Posterior cingulate gyrus (tissue), 11 donors: ENCODE measurements at regions not wholly inside any gene's neighbourhood (a gene's known extent, or its start where the extent isn't known, plus 50 kb on each side); places are given as distances from the start of the nearest gene placed in this dataset.
"Not testable (repeated sequence)": the region's sequence is repeated elsewhere in the genome, so short reads cannot be mapped to it uniquely, and the experiment has no call there.

ENCODE experiments used
- DNase-seq, 10 donors: peaks; one replicate each; pipeline versions ENCODE4 v3.0.0 to v3.0.0-alpha.2; 2020 to 2021; ENCODE audit warnings: mixed read lengths in 3 of 10
- intact Hi-C: fragments of 100-400 bp; cut with DNase I; formaldehyde crosslinking; loops from one replicate; pipeline ENCODE4 v1.15.1; 2023

GRCh38 chr10:128568990-128569945, 443.0 kb upstream of the MKI67 start:
- peak in 1 of 10 donors; percentile 78 for DNase-seq
- intact Hi-C loops = no loop called here

DNA sequence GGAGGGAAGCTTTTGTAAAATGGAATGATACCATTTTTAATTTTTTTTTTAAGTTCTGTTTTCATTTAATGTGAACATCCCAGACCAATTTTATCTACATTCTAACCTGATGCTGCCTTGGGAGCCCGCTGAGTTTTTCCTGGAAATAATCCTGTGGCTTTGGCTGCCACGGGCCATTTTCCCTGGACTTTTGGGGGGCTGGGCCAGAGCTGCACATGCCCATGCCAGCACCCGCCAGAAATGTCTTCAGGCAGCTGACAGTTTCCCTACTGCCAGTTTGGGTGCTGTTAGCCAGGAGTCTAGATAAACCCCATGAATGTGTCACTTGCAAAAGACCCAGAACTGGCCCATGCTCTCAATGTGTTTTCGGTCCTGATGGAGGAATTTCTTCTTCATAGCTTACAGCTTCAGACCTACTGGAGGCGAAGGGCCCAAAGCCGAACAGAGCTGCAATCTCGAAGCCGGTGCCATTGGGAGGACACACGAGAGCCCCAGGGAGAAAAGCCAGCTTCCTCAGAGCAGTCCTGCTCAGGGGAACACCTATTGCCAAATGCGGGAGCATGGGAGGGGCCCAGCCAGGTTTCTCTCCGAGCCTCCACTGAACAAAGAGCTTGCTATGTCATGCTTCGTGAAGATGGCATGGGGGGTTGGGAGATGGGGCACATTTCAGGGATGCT, 444.2 kb upstream of the MKI67 start:
- intact Hi-C loops = no loop called here
- DNase-seq = no peak

- no peak for DNase-seq
- intact Hi-C loops = no loop called here
Observed at GRCh38 chr10:128571071-128571470, 444.8 kb upstream of the MKI67 start.

- intact Hi-C loops = no loop called here
- DNase-seq = no peak
Observed at GRCh38 chr10:128571745-128572144, 445.5 kb upstream of the MKI67 start.

GRCh38 chr10:128572696-128573095, 446.5 kb upstream of the MKI67 start:
- DNase-seq = no peak
- intact Hi-C loops = no loop called here

DNA sequence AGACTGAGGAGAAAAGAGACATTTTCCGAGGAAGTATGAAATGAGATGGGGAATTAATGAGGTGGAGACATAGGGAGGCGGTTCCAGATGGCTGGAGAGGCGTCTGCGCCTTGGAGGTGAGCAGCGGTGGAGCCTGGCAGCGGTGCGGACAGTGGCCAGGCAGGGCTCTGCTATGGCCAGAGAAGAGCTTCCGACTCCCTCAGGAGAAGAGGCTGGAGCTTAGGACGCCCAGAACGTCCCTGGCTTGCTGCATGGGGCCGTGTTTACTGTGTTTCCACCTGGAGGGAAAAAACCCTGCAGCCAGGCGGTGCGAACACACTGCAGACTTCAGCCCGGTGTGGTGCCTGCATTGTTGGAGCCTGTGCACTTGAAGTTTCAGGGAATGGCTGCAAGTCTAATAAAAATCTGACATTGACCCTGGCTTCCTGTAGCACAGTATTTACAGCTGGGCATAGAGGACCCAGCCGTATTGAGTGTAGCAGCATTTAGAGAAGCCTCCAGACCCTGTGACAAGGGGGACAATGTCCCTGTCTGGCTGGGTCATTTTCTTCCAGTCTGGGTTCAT, 447.1 kb upstream of the MKI67 start:
- DNase-seq = no peak
- intact Hi-C loops = no loop called here

DNA sequence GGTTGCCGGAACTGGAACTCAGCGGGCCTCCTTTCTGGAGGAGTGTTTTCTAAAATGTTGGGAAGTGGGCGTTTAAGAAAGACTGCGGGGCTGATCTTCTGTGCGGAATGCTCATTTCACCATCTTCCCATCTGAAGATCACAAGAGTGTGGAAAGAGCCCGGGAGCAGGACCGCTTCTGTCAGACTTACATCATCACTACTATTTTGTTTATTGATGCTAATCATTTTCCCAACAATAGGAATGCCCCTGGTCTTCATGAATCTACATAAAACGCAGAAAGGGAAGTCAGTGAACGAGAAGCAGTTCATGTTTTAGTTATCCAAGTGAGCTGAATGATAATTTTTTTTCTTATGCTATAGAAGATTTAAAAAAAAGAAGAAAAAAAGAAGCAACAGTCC, 447.8 kb upstream of the MKI67 start:
- intact Hi-C loops = no loop called here
- no peak for DNase-seq

DNA sequence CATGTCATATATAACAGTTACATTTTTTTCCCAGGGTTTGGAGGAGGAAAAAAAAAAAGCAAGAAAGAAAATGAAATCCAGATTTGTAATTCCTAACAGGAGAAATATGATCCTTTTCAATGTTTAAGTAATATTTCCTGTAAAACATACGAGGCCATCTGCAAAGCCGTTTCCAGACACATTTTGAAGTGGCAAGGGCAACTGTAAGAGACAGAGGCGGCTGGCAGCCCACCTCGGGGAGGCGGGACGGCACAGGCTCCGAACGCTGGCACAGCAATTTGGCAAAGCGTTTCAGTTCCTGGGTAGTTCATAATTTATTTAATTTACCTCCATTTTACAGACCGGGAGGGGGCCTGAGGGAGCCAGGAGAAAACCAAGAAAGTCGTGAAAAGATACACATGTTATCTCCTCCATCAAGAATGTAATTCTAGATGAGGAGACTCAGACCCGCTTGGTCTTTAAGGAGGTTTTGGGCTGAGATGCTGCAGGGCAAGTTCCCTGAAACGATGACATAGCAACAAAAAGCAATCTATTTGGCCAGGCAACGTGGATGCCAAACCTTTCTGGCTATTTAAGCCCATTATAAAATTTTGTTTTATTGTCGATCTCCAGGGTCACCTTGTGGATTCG, 448.5 kb upstream of the MKI67 start:
- peak in 1 of 10 donors; percentile 39 for DNase-seq
- intact Hi-C loops = no loop called here

DNA sequence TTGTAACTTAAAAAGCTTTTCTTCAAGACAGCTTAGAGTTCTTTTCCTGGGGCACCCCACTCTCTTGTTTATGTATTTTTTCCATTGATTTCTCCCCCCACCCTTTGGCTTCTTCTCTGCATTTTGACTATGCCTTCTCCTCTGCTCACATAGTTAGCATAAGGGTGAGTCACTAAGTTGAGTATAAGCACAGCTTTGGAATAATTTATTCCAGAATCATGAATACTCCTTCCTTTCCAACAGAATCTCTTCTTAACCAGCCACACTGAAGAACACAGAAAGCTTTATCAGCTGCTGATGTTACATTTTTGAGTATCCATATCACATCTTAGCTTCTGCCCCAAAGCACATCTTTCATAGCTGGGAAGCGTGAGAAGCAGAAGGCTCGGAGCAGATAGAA, 449.5 kb upstream of the MKI67 start:
- intact Hi-C loops = no loop called here
- DNase-seq = no peak

- peak in 1 of 10 donors; percentile 46 for DNase-seq
- intact Hi-C loops = no loop called here
Observed at GRCh38 chr10:128576336-128576735, 450.1 kb upstream of the MKI67 start.

DNA sequence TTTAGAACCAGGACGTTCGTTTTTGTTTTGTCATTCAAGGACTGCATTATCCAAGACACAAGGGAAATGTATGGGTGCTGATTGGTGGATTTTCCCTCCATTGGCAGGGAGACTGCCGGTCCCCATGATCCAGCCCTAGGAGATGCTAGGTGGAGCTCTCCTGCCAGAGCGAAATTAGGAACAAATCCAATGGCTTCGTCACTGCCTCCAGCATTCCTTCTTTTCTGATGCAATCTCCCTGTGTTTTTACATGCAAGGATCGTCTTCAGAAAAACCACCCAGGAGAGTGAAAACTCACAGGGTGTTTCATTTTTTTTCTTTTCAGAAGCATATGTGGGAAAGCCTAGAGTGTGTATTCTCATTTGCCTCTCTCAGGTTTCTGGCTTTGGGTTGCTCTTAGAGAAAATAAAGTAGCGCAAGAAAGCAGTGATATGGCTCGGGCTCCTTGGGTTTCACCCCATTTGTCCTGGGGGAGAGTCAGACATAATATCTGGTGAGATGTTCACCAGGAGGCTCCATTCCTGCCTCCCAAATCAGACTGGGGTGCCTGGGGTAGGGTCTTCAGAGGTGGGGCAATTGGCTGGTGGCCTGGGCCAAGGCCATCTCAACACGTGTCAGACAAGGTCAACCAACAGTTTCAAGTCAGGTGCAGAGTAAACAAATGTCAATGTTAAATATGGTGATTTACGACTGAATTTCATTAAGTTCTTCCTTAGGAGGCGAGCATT, 450.9 kb upstream of the MKI67 start:
- peak in 1 of 10 donors; percentile 27 for DNase-seq
- intact Hi-C loops = no loop called here

DNA sequence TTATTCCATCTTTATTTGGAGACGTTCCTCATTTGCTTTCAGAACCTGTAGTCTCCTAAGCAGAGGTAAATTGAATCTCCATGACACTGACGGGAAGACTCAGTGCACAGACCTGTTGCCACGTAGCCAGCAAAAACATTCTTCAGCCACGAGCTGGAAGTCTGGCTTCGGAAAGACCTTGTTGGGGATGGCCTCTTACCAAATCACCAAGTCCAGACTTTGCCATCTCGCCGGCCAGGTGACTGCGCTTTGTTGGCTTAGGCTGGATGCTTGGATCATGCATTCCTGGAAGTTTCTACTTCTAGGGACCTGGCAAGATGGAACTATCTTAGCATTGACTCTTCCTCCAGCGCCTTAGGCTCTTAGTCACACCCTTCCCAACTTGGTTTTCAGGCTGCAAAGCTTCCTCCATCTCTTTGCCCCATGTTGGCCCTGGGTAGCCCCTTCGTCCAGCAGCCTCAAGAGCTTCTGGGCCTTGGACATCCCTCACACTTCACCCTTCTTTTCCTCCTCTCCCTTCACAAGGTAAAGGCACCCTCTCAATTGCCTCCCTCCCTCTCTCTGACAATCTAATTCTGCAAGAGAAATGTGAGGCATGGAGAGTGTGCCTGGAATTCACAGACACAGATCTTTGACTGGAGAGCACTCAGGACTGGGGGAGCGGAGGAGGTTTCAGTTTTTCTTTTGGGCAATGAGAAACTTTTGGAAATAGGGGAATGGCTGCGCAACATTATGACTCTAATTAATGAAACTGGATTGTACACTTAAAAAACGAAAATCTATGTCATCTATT, 451.9 kb upstream of the MKI67 start:
- DNase-seq = peak in 1 of 10 donors; percentile 47
- intact Hi-C loops = no loop called here

GRCh38 chr10:128578766-128579165, 452.5 kb upstream of the MKI67 start:
- intact Hi-C loops = no loop called here
- DNase-seq = peak in 1 of 10 donors; percentile 52

GRCh38 chr10:128579280-128579865, 453.1 kb upstream of the MKI67 start:
- intact Hi-C loops = no loop called here
- peak in 1 of 10 donors; percentile 31 for DNase-seq

DNA sequence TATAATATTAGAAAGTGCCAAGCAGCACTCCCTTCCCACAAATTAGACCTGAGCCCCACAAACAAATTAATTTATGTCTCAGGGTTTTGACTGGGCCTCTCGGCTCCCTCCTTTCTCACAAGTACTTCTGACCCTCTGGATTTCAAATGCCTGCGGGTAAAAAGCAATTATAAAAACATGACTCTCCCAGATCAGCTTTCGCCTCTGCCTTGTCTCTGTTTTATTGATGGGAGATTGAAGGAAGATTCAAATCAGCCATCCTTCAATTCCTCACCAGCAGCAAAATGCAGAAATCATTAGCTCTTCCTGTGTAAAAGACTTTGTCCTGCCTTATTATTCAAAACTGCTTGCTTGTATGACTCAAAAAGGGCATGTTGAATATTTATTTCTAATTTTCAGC, 453.7 kb upstream of the MKI67 start:
- intact Hi-C loops = no loop called here
- no peak for DNase-seq

- DNase-seq, intact Hi-C loops: not testable (repeated sequence)
Observed at GRCh38 chr10:128583125-128583524, 456.9 kb upstream of the MKI67 start.

- intact Hi-C loops, DNase-seq: not testable (repeated sequence)
Observed at GRCh38 chr10:128586599-128586998, 460.4 kb upstream of the MKI67 start.

DNA sequence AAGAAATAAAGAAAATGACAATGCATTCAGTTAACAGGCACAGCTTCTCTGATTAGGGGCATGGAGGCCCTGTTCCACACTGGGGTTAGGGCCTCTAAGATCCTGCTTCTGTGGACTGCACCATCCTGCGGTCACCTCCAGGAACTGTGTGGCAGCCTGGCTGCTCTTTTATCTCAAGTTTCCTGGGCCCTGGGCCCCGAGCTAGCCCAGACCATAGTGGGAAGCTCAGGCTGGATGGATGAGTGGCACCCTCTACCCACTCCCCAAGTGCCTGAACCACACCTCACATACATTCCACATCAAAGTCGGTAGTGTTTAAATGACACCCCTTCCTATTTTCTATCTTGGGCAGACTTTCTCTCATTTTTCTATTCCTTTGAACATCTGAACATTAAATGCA, 461.5 kb upstream of the MKI67 start:
- intact Hi-C loops = no loop called here
- DNase-seq = peak in 1 of 10 donors; percentile 41

DNA sequence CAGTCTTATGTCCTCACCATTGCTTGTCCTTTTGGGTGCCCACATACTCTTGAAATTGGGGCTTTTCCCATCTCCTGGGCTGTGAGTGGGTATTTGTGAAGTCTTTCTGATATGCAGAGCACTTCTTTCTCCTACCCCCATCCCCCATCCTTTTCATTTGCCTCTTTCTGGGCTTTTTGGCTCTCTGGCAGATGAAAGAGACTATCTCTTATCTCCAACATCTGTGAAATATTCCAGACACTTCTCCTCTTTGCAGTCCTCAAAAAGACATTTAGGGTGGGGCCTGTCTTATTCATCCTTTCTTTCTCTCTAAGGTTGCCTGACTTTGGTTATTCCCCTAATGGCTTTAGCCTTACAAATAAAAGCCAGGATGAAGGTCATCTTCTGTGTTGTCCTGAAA, 462.2 kb upstream of the MKI67 start:
- intact Hi-C loops = no loop called here
- DNase-seq = no peak
